K562 (cell line): ENCODE measurements at regions not wholly inside any gene's neighbourhood (a gene's known extent, or its start where the extent isn't known, plus 50 kb on each side); places are given as distances from the start of the nearest gene placed in this dataset.

ENCODE experiments used
- ATAC-seq: fragments of 200-7000 bp; cut with Tn5 transposase; 3 replicates; pipeline ENCODE4 v1.9.1; 2020; ENCODE audit warnings: moderate library complexity
- BruUV-seq: library from RNA; stranded (reverse); fragments of 400-500 nt; replicated peaks from 2 replicates; lab custom pipeline; 2021; lab: Mats Ljungman, UMichigan
- CTCF ChIA-PET: fragments of 300-600 bp; formaldehyde crosslinking; extraction: SDS; loops from one replicate; lab custom pipeline; 2021; ENCODE audit warnings: low intra/inter-chr PET ratio; lab: Yijun Ruan, JAX
- POLR2A ChIA-PET: fragments of 300-600, 350-650 bp; sonication (Branson Sonifier 250); formaldehyde crosslinking; extraction: SDS; loops from one replicate; lab custom pipeline; 2021; ENCODE audit warnings: antibody characterized with exemption, inconsistent platforms; lab: Yijun Ruan, JAX
- DNase-seq, 4 experiments: peaks; one replicate each; pipeline versions ENCODE4 v3.0.0 to v3.0.0-alpha.2; 2011 to 2018; ENCODE audit warnings: low spot score in 3 of 4, mixed read lengths in 3 of 4; ENCODE audit errors: extremely low read depth in 1 of 4
- FAIRE-seq: peaks from 2 replicates; lab custom pipeline; 2011; peaks lifted over from hg19 to GRCh38; lab: Jason Lieb, UNC
- H2AFZ ChIP-seq: 2 replicates; pipeline ENCODE4 v1.6.0; 2011; ENCODE audit warnings: low read depth, low read length, control low read depth, inconsistent platforms
- H3K27ac ChIP-seq: fragments of 200-600 bp; 3 replicates; pipeline ENCODE4 v1.8.0; 2011; ENCODE audit warnings: low read depth, mild to moderate bottlenecking, control low read depth, inconsistent platforms, low read length, moderate library complexity, mixed read lengths; ENCODE audit errors: extremely low read depth
- H3K27me3 ChIP-seq, 2 experiments: fragments of 300-600 bp in 1 of 2; 2 replicates in 1 of 2; 3 replicates in 1 of 2; pipeline versions ENCODE4 v1.6.0 to v1.8.0; 2011; ENCODE audit warnings: inconsistent platforms in 2 of 2, low read length in 2 of 2, mild to moderate bottlenecking in 1 of 2, mixed read lengths in 1 of 2, moderate library complexity in 1 of 2; ENCODE audit not compliant: control insufficient read depth in 2 of 2, insufficient read depth in 2 of 2
- H3K36me3 ChIP-seq: fragments of 300-600 bp; 3 replicates; pipeline ENCODE4 v1.8.0; 2011; ENCODE audit warnings: mild to moderate bottlenecking, low read length, inconsistent platforms; ENCODE audit not compliant: control insufficient read depth, insufficient read depth
- H3K4me1 ChIP-seq, 2 experiments: fragments of 200-600 bp in 1 of 2; replicated peaks in 1 of 2; 2 replicates in 1 of 2; 3 replicates in 1 of 2; pipeline versions ENCODE4 v1.5.1 to v1.8.0; 2011; ENCODE audit warnings: inconsistent platforms in 2 of 2, low read length in 2 of 2, mild to moderate bottlenecking in 1 of 2, mixed read lengths in 1 of 2, moderate library complexity in 1 of 2; ENCODE audit not compliant: control insufficient read depth in 2 of 2, insufficient read depth in 2 of 2
- H3K4me2 ChIP-seq: 2 replicates; pipeline ENCODE4 v1.6.1; 2011; ENCODE audit warnings: low read length, control low read depth, inconsistent platforms, mixed read lengths; ENCODE audit not compliant: insufficient read depth
- H3K4me3 ChIP-seq: fragments of 200-600 bp; sonication (generic), shearing (Covaris generic); 2 replicates; pipeline ENCODE4 v1.5.1; 2016; ENCODE audit warnings: control low read depth, inconsistent platforms
- H3K79me2 ChIP-seq: fragments of 200-600 bp; 3 replicates; pipeline ENCODE4 v1.8.0; 2011; ENCODE audit warnings: low read length, inconsistent platforms; ENCODE audit not compliant: control insufficient read depth, insufficient read depth
- H3K9ac ChIP-seq, 2 experiments: 2 replicates each; pipeline versions ENCODE4 v1.6.0 to v1.6.1; 2011; ENCODE audit warnings: low read depth in 2 of 2, low read length in 2 of 2, control low read depth in 1 of 2, inconsistent platforms in 1 of 2, mild to moderate bottlenecking in 1 of 2, mixed read lengths in 1 of 2; ENCODE audit not compliant: insufficient read depth in 1 of 2
- H3K9me1 ChIP-seq: one replicate; pipeline ENCODE4 v1.6.0; 2011; ENCODE audit warnings: inconsistent platforms, mild to moderate bottlenecking, low read length, moderate library complexity; ENCODE audit not compliant: control insufficient read depth, insufficient read depth
- H3K9me3 ChIP-seq: replicated peaks from 2 replicates; pipeline ENCODE4 v1.5.1; 2011; ENCODE audit warnings: low read depth, low read length, inconsistent platforms; ENCODE audit not compliant: control insufficient read depth, insufficient read depth
- H4K20me1 ChIP-seq: replicated peaks from 2 replicates; pipeline ENCODE4 v1.6.1; 2011; ENCODE audit warnings: low read length, inconsistent platforms, mixed read lengths; ENCODE audit not compliant: control insufficient read depth, insufficient read depth
- KHSRP ChIP-seq: fragments of 450-650 bp; IDR thresholded peaks from 2 replicates; pipeline ENCODE4 v1.6.1; 2017
- POU5F1 ChIP-seq: fragments of 150-350 bp; IDR thresholded peaks from 2 replicates; pipeline ENCODE4 v1.6.1; 2014; ENCODE audit warnings: borderline replicate concordance, low read length, low read depth, mild to moderate bottlenecking; ENCODE audit not compliant: partially characterized antibody
- PPARD ChIP-seq: fragments of 250-450 bp; sonication (Bioruptor Pico); IDR thresholded peaks from 2 replicates; pipeline ENCODE4 v1.8.0; 2022; ENCODE audit warnings: inconsistent platforms, mild to moderate bottlenecking, moderate library complexity
- WGBS: fragments of 100-300 bp; shearing (Covaris generic); methylation state at CpG from one replicate; pipeline ENCODE4 v1.1.6; 2016; ENCODE audit warnings: low coverage, mixed read lengths; ENCODE audit not compliant: insufficient coverage; ENCODE audit errors: missing lambda C conversion rate; 5-methylcytosine and 5-hydroxymethylcytosine counted together
- in situ Hi-C: fragments of 300-500 bp; cut with MboI; formaldehyde crosslinking; loops from 4 replicates; pipeline ENCODE4 v1.15.0; 2018; ENCODE audit warnings: inconsistent platforms, mixed read lengths
- intact Hi-C: fragments of 100-400 bp; cut with micrococcal nuclease; formaldehyde crosslinking; loops from 2 replicates; pipeline ENCODE4 v1.14.2; 2022
- TF ChIP-seq, protein P1 (sequence below): fragments of 250-450 bp; sonication (Bioruptor Pico); IDR thresholded peaks from 2 replicates; pipeline ENCODE4 v1.5.0; 2020; ENCODE audit warnings: mild to moderate bottlenecking

DNA sequence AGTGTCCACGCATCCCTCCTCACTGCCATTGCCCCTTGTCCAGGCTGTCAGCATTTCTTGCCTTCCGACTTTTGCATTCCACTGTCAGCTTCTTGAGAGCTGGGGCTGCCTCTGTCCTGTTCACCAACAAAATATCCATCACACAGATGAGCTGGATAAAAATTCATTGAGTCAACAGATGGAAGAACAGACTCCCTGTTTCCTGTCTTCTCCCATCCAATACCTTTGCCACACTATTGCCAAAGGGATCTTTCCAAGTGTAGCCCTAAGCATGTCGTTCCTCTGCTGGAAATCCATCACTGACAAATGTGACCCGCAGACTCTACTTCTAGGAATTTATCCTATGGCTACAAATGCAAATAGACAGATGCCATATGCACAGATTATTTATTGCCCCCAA is 78.0 kb upstream of the PJA1 start (continued):
- no peak for TF ChIP-seq PPARD (CRISPR knock-in tag)
- TF ChIP-seq KHSRP, result no peak
- TF ChIP-seq, protein P1, sequence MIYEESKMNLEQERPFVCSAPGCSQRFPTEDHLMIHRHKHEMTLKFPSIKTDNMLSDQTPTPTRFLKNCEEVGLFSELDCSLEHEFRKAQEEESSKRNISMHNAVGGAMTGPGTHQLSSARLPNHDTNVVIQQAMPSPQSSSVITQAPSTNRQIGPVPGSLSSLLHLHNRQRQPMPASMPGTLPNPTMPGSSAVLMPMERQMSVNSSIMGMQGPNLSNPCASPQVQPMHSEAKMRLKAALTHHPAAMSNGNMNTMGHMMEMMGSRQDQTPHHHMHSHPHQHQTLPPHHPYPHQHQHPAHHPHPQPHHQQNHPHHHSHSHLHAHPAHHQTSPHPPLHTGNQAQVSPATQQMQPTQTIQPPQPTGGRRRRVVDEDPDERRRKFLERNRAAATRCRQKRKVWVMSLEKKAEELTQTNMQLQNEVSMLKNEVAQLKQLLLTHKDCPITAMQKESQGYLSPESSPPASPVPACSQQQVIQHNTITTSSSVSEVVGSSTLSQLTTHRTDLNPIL (CRISPR knock-in tag), result no peak

DNA sequence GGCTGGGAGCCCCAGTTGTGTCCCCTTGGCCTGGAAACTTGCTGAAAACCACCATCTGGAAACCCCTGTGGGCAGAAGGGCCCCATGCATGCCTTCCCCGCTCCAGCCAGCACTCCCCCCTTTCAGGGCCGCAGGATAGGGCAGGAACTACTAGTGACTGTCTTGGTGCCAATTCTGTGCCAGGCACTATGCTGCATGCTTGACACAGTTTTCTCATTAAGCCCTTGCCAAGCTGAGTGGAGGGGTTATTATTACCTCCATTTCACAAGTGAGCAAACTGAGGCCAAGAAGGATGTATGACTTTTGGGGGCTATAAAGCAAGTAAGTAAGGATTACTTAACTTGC is 73.6 kb upstream of the PJA1 start:
- no peak for DNase-seq
- no peaks in the 10 kb centered on the region for H3K9me1 ChIP-seq
- 13% methylated on average over 2 of the region's 2 CpGs for WGBS
- H3K9ac ChIP-seq, result no peak overlapping the region
- no peaks in the 10 kb centered on the region for H3K79me2 ChIP-seq
- H2AFZ ChIP-seq, result no peak overlapping the region
- intact Hi-C loops, result no loop called here
- 0 out of 5 replicates have a peak, but pooled peaks cover 0 to 7% of the 10 kb centered on the region in 2 experiments for H3K27me3 ChIP-seq
- no peak for FAIRE-seq
- H3K4me3 ChIP-seq, result no peak overlapping the region
- in situ Hi-C loops, result no loop called here
- H3K4me1 ChIP-seq, result no peaks in the 10 kb centered on the region
- no peak for TF ChIP-seq POU5F1
- no peaks in the 10 kb centered on the region for H3K9me3 ChIP-seq
- H3K27ac ChIP-seq, result no peak overlapping the region
- POLR2A ChIA-PET, result no interaction called here
- no peak overlapping the region for H3K4me2 ChIP-seq
- no TSS peak for BruUV-seq
- H4K20me1 ChIP-seq, result no peaks in the 10 kb centered on the region
- H3K36me3 ChIP-seq, result no peaks in the 10 kb centered on the region
- ATAC-seq, result no peak
- CTCF ChIA-PET, result no interaction called here
